Ishikawa (cell line): ENCODE measurements at regions not wholly inside any gene's neighbourhood (a gene's known extent, or its start where the extent isn't known, plus 50 kb on each side); places are given as distances from the start of the nearest gene placed in this dataset.

Experiments
- EP300 ChIP-seq: IDR thresholded peaks from 2 replicates; pipeline ENCODE4 v1.6.1; 2012; ENCODE audit warnings: borderline replicate concordance
- MAX ChIP-seq: IDR thresholded peaks from 2 replicates; pipeline ENCODE4 v1.6.1; 2012
- NFIC ChIP-seq: IDR thresholded peaks from 2 replicates; pipeline ENCODE4 v1.6.1; 2012
- TAF1 ChIP-seq: IDR thresholded peaks from 2 replicates; pipeline ENCODE4 v1.6.1; 2012; ENCODE audit warnings: low read depth, mild to moderate bottlenecking
- USF1 ChIP-seq: IDR thresholded peaks from 2 replicates; pipeline ENCODE4 v1.6.1; 2012

- TF ChIP-seq MAX, result no peak
- no peak for TF ChIP-seq NFIC
- no peak for TF ChIP-seq EP300
- TF ChIP-seq USF1, result no peak
- no peak for TF ChIP-seq TAF1
Measured at GRCh38 chr2:150137338-150138069, 350.0 kb downstream of the RND3 start.
